Kidney glomerular epithelial cell (primary cell): ENCODE measurements at regions not wholly inside any gene's neighbourhood (a gene's known extent, or its start where the extent isn't known, plus 50 kb on each side); places are given as distances from the start of the nearest gene placed in this dataset.

Experiments
- DNase-seq: peaks from one replicate; lab custom pipeline; 2025; lab: John Stamatoyannopoulos, UW

DNA sequence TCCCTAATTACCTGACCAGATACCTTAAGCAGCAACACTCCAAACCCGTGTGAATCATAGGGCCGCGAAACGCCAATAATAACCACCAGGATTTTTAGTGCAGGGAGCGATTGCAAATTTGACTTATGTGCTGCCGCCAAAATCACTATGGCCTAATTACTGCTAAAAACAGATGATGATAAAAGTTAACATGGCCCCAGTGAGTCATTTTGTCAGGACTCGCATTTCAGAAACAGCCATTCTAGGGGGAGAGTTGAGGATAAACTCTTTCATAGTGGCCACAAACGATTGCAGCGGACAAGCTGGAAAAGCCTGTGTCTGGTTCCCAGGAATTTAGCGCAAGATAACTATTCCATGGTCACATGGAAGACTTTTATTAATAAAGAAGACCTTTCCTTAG lies 103.4 kb downstream of the HLX start:
- DNase-seq: no peak

DNA sequence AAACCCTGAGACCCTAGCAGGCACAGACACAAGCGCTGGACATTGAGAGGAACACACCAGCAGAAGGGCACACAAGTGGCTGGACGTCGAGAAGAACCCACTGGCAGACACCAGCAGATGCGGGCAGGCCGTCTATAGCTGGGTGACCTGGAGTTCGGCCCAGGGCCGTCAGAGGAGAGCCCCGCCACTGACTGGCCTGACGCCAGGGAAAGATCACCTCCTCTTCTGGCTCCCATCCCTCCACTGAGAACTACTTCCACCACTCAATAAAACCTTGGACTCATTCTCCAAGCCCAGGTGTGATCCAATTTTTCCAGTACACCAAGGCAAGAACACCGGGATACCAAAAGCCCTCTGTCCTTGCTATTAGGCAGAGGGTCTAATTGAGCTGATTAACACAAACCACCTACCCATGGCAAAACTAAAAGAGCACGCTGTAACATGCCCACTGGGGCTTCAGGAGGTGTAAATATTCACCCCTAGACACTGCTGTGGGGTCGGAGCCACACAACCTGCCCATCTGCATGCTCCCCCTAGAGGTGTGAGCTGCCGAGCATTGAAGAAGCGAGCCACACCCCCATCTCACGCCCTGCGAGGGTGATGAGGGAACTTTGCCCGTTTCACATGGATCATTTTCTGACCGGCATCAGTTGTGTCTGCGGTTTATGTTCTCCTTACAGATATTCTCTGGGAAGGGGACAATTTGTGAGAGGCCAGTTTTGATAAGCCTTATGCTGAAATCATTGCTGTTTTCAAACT lies 104.8 kb downstream of the HLX start:
- no peak for DNase-seq

DNA sequence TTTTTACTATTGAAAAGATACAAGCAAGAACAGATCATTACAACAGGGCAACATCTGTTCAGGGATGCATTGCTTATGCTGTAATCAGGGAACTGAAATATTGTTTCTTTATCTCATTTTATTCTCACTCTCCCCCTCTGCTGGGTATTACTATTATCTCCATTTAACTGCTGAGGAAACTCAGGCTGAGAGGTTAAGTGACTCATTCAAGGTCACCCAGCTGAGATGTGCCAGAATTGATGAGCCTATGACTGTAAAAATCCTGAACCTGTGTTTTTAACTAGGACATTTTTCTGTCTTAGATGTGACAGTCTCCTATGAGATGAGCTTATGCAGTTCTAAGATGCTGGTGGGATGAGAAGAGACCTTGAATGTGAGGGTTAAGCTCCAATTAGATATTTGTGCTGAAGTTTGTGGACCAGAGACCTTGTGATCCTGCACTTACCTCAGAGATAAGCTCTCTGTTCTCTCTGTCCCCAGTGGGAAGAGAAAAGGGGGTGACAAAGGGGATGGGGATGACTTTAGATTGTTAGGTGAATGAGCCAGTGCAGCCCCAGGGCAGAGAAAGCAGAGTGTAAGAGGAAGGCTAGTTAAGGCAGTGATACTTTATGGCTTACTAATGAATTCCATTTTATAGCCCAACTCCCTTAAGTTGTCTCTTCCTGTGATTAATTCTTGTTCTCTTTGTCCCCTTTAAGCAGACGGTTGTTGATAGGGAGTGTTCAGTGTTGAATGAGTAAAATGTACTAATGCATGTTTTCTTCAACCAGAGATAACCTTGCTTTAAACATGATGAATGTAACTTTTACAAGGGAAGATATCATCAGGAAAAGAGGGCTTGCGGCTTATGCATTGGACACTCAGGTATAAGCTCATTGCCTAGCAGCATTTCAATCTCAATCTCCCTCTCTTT lies 111.4 kb downstream of the HLX start:
- DNase-seq: peak; percentile 57

DNA sequence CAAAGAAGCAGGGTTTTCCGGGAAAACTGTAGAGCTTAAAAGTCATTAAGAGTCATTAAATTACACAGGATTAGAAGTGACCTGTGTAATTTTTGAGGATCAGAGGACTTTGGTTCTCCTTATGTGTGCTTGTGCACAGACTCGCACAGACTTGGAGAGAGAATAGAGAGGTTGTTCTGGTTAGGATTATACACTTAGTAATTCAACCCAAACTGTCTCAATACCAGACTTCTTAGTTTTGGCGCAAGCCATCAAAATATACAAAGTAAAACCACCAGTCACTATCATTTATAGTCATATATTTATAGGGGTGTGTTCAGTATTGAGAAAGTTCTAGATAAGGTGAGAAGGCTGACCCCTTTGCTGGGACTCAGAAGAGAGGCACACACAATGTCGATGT lies 112.3 kb downstream of the HLX start:
- no peak for DNase-seq

DNA sequence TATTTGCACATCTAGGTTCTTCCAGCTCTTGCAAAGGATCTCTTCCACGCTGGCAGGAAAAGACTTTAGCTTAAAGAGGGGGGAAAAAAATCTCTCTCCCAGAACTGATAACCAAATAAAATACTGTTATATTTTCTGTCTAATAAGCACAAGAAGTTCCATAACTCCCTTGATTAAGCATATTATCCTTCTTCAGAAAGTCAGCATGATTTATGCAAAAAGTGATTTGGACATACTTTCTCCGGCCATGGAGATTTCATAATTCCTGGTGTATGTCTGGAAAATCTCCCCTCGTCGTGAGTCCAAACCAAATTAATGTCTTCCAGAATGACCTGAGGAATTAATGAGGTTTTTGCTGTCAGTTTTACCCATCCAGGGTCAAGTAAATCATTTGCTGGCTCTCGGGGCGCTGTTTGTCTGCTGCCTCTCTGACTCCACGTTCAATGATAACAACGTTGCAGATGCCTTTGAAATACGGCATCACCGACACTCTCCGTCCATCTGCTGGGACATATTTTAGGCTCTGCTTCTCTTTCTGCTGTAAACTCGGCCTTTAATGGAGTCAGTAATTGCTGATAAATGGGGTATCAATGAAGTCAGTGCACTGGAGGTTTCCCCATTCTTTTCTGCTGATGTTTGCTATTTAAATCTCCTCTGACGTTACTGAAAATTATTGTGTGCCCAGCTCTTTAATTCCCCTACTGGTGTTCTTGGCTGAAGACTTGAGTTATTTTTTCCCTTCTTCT lies 112.9 kb downstream of the HLX start:
- no peak for DNase-seq

DNA sequence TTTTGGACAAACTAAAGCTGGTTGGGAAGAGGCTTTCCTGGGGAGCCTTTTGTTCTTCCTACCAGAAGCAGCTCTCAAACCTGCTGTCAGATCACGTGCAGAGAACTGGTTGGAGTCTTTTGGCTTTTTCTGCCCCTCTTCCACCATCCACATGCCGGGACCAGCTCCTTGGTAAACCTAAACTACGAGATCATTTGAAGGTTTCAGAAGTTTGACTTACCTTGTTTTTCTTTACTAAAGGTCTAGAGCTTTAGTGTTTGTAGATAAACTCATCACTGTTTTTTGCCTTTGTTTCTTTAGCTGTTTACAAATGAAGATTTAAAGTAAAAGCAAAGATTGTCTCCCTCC lies 113.4 kb downstream of the HLX start:
- no peak for DNase-seq

DNA sequence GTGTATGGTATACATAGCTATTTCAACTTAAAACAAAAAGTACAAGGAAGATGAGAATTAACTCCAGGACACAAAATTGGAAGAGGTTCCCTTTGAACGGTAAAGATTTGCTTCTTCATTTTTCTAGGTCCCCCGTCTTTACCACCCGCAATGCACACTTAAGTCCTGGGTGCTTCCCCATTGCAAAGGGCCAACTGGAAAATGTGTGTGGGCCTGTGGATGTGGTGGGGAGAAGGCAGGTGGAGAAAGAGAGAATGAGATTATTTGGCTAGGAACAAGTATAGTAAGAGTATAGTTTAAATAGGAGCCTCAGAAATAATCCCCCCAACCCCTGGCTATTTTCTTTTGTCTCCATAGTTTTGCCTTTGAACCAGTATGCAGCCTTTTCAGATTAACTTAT lies 115.4 kb downstream of the HLX start:
- DNase-seq: no peak

DNA sequence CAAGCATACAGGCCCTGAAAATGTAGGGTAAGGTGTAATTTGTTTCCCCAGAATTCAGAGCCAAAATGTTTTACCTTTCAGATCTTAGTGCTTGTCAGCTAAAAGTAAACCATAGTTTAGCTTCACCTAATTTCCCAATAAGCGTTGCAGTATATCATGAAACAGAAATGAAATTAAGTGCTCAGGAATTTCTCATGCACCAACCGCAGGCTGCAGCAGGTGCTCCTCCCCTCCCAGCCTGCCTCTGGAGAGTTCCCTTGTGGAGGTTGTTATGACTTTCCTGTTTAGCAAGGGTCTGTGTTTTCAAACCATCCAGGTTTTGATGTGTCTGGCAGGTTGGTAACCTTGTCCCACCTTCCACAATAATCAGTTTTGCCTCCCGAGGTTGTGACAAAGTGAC lies 118.5 kb downstream of the HLX start:
- no peak for DNase-seq

DNA sequence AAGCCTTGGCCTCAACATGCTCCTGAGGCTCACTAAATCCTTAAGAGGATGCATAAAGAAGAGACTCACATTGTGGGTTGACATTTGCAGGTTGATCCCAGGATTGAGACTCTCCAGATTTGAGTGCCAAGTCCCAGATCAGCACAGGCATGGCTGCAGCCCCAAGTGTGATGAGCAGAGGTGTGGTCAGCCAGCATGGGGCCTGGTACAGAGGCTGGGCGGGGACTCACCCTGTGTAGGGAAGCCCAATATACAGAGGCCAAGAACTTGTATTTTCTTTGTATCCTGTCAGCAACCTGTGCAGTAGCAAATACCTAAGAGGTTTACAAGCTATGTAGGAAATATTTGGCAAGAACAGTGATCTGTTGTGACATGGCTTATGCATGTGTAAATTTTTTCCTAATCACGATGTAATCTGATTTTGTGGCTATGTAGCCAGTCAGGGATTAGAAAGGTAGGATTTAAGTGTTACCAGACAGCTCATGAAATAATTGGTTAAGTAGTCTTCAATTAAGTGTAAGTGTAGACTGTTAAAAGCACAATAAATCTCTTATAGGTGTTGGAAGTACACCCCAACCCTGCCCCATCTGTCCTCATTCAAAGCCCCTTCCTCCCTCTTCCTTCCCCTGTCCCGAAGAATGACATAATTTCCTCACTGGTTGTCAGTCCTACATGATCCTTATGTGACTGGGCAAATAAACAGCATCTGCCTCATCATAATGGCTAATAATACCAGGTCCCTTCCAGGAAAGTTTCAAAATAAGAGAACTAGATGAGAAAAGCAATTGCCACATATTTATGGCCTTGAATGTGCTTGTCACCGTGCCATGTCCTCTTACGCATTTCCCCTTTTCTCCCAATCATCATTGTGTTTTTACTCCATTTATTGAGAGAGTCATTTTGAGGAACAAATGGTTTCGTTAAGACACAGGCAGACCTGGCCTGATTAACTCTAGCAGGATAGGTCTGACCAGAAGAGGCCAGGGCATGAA lies 120.9 kb downstream of the HLX start:
- DNase-seq: no peak

DNA sequence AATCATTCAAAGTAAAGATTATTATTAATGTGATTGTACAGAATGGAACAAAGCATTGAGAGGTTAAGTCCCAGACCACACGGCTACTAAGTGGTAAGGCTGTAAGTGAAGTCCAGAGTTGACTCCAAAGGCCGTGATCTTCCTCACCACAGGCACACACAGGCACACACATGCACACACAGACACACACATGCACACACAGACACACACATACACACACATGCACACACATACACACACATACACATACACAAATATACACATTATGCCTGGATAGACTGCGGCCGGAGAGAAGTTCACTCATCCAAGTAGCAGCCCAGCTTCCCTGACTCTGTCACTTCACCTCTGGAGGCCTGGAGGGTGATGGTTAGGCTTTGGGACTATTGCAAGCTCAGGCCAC lies 121.9 kb downstream of the HLX start:
- no peak for DNase-seq

DNA sequence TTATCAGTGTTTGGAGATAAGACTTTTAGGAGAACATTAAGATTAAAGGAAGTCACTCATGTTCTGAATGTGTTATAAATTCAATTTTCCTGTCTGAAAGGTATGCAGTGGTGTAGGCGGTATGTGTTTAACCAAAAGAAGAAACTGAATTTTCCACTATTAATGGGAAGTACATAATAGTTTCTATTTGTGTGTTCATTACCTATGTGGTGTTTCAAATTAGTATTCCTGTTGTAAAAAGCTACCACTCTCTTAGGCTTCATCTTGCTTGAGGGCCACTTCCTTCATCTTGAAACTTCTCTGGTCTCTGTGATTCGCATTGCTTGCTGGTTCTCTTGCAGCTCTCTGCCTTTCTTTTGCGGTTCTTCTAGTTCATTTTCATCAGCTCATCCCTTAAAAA lies 123.4 kb downstream of the HLX start:
- no peak for DNase-seq

DNA sequence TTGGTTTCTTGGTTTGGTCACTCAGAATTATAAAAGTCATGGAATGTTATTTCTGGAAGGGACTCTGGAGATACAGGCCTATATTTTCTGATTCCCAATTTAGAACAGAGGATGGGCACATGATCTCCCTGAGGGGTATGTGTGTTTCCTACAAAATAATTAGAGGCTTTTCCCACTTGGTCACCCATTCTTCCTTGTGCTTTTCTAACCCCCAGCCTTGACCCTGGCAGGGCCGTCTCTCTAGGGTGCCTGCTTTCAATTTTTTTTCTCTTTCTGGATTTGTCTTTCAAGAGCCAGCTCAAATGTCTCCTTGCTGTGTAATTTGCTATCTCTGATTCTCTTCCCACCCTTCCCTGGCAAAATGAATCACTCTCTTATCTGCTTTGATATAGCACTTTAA lies 131.9 kb downstream of the HLX start:
- DNase-seq: no peak

DNA sequence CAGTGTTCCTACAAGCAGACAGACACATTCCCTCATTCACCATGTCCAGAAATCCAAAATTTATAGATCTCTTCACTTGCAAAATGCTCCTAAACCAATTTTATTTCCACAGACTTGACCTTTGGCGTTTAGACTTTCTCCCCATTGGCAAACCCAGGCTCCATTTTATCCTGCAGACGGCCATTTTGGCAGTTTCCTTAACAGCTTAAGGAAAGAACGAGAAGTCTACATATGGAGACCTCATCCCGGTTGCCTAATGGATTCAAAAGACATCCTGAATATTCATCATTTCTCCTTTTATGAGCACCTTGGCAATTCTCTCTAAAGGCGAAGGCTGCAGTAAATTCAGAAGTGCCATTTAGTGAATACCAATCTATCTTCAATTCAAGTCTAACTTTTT lies 132.9 kb downstream of the HLX start:
- no peak for DNase-seq

DNA sequence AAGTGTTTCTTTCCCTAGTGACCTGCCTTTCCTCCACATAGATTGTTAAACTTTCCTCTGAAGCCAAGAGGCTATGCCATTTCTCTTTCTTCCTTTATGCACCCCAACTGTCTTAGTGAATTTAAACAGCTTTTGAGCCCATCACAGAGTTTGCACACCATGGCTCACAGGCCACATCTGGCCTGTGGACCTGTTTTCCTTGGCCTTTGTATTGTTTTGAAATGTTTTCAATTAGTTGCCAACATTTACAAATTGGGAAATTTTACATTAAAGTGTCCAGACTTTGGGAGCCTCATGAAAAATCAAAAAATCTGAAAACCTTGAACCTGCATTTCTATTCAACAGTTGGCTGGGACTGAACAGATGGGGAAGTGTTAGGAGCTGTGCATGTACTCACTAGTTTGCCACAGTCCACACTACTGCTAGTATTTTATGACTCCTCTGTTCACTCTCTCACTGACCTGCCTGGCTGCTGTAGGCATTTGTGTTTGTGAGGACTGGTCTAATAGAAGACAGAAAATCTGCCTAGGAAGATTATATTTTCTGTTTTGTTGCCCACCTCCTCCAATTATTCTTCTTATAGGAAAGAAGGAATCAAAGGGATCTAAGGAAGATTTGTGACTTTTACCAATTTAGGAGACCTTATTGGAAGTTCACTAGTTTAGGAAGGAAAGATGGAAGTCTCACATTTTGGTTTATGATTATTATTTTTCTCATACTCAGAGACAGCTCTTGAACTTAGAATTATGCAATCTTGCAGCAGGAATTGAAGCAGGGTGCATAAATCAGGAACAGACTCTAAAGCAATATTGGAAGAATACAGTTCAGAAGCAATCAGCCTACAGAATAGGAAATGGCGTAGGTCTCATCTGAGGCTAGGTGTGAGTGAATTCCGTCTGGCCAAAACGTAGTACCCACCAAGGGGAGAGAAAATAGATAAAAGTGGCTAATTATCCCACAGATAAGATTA lies 134.7 kb downstream of the HLX start:
- DNase-seq: no peak

DNA sequence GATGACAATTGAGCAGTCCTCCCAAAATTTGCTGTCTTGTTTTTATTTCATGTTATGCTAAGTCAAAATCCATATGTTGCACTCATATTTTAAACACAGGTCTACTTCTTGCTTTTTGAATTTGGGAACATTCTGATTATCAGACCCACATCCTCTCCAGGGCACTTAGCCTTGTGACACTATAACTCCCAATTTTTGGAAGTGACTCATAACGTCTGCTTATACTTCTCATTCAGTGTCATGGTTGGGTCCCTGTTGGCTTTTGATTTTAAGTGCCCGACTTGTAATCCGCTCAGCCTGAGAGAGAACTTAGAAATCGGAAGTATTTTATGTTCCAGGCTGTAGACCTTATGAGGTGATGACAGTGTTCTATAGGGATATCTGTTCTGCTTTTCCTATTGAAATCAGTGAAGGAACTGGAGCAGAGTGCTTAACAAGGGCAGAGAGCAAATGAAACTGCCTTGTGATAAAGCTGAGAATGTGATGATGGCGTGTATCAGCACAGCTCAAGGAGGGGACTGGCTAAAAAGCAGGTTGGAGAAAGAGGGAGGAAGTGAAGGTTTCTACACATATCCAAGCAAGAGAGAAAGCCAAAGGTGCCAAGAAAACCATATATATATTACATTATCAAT lies 136.0 kb downstream of the HLX start:
- no peak for DNase-seq

DNA sequence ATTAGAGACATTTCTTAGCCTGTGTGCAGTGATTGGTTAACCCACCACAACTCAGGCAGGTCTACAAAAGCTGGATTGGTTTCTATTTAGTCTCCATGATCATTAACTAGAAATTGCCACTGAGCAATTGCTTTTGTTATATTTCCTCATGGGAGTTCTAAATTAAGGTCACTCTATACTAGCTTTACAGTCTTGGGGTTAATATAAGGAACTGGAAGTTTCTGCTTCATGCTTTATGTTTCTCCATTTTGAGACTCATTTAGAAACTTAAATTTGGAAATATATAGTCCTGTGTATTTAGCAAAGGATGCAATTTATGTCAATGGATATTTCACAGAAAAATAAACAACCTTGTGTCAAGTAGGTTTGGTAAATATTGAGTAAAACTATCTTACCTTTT lies 137.5 kb downstream of the HLX start:
- no peak for DNase-seq

DNA sequence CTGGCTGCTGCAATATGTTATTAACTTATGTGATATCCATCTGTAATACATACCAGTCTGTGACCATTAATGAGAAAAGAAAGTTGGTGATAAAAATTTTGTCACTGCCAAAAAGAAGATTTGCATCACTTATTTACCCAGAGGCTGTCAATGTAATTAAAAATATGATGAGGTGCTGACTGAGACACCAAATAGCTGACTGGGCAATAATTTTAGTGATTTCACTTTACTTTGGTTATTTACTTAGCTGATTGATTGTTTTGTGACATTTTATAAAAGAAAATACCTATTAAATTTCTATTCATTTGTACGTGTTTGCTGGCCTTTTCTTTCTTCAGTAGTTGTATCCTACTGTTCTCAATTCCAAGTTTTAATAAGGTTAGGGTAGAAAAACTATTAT lies 139.2 kb downstream of the HLX start:
- DNase-seq: no peak

DNA sequence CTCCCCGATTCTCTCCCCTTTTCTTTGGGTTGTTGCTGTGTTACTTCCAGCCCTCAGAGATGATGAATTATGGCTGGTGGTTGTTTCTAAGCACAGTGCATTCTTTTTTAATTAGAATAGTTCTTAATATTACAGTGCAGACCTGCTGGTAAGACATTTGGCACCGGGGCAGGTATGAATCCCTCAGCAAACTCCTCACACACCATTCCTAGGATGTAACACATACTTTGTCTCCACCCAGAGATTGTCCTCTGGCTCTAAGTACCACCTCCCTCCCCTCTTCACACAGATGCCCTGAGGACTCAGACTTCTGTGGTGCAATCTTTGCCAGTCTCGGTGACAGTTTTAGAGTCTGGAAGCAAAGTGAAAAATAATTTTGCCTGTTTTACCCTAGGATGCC lies 143.1 kb downstream of the HLX start:
- no peak for DNase-seq

DNA sequence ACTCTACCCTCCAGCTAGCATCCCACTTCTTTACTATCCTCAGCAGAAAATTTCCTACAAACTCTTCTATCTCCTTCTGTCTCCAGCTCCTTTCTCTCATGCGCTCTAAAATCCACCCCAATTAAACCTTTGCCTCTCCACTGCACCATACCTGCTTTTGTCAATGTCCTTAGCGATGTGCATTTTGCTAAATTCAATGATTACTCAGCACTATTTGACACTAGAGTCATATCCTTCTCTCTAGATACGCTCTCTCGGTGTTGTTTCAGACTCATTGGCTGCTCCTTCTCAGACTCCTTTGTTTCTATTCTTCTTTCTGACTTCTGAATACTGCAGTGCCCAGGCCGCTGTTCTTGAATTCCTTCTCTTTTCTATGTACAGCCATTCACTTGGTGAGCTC lies 144.2 kb downstream of the HLX start:
- DNase-seq: no peak

DNA sequence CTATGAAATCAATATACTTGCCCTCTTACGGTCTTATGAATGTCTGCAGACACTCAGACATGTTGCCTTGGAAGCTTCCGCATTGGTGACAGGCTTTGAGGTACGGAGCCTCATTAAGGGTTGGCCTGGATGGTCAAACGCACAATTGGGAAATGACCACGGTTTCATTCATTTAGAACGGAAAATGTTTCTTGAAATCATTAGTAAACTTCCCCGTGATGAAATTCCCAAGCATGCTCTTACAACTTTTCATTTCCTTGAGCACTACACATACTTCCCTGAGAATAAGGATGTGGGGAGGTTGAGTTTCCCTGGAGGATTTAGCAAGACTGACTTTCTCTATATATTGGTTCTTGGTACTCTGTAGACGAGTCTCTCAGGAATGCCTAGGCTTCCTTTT lies 146.3 kb downstream of the HLX start:
- DNase-seq: no peak
